ENCODE measurements at regions not wholly inside any gene's neighbourhood (a gene's known extent, or its start where the extent isn't known, plus 50 kb on each side); places are given as distances from the start of the nearest gene placed in this dataset.

GRCh38 chr18:77392321-77392720 lies 142.7 kb downstream of the GALR1 start:
- no peak for DNase-seq (ENCODE audit: low spot score)
- no peak overlapping the region for H3K27ac ChIP-seq
- H3K4me3 ChIP-seq, result no peak overlapping the region
- no peak for TF ChIP-seq CTCF (IDR thresholded peaks at IDR 0.05)

GRCh38 chr18:77393519-77393918 lies 143.9 kb downstream of the GALR1 start:
- no peak for TF ChIP-seq CTCF (IDR thresholded peaks at IDR 0.05)
- H3K27ac ChIP-seq, result no peak overlapping the region

GRCh38 chr18:77395953-77396352 lies 146.3 kb downstream of the GALR1 start:
- DNase-seq (ENCODE audit: low spot score), result no peak
- Histone ChIP-seq H3K27ac (no peak overlapping the region), H3K4me3 (no peak overlapping the region)
- TF ChIP-seq CTCF (IDR thresholded peaks at IDR 0.05), result no peak

More at GRCh38 chr18:77393519-77393918, 143.9 kb downstream of the GALR1 start:
- H3K4me3 ChIP-seq, result no peak overlapping the region
- DNase-seq (ENCODE audit: low spot score), result no peak

GRCh38 chr18:77397056-77397455 lies 147.4 kb downstream of the GALR1 start:
- DNase-seq (ENCODE audit: low spot score), result no peak
- Histone ChIP-seq H3K4me3 (no peak overlapping the region), H3K27ac (no peak overlapping the region)
- no peak for TF ChIP-seq CTCF (IDR thresholded peaks at IDR 0.05)

- Histone ChIP-seq H3K4me3 (no peak overlapping the region), H3K27ac (no peak overlapping the region)
- no peak for DNase-seq (ENCODE audit: low spot score)
- TF ChIP-seq CTCF (IDR thresholded peaks at IDR 0.05), result no peak
Measured at GRCh38 chr18:77397617-77398016, 148.0 kb downstream of the GALR1 start.

GRCh38 chr18:77400561-77400960 lies 150.9 kb downstream of the GALR1 start:
- H3K4me3 ChIP-seq, result no peak overlapping the region
- TF ChIP-seq CTCF (IDR thresholded peaks at IDR 0.05), result no peak
- no peak for DNase-seq (ENCODE audit: low spot score)
- no peak overlapping the region for H3K27ac ChIP-seq

- DNase-seq (ENCODE audit: low spot score), result no peak
- TF ChIP-seq CTCF (IDR thresholded peaks at IDR 0.05), result no peak
- no peak overlapping the region for H3K27ac ChIP-seq
- H3K4me3 ChIP-seq, result no peak overlapping the region
Measured at GRCh38 chr18:77401173-77401572, 151.5 kb downstream of the GALR1 start.

All from coronary artery (tissue), 2 donors.